Ectodermal cell (in vitro differentiated cells): ENCODE measurements at regions not wholly inside any gene's neighbourhood (a gene's known extent, or its start where the extent isn't known, plus 50 kb on each side); places are given as distances from the start of the nearest gene placed in this dataset.
"Not testable (repeated sequence)": the region's sequence is repeated elsewhere in the genome, so short reads cannot be mapped to it uniquely, and the experiment has no call there.

Source experiments
- H3K27ac ChIP-seq: 2 replicates; pipeline ENCODE4 v1.7.0; 2013; ENCODE audit warnings: mild to moderate bottlenecking, low read depth, low read length; ENCODE audit not compliant: insufficient read depth, poor library complexity, severe bottlenecking
- H3K27me3 ChIP-seq: 2 replicates; pipeline ENCODE4 v1.7.0; 2013; ENCODE audit warnings: mild to moderate bottlenecking, low read length; ENCODE audit not compliant: insufficient read depth, control insufficient read depth, poor library complexity, severe bottlenecking
- H3K36me3 ChIP-seq: one replicate; pipeline ENCODE4 v1.7.0; 2013; ENCODE audit warnings: low read length; ENCODE audit not compliant: control insufficient read depth, insufficient read depth
- H3K4me1 ChIP-seq: one replicate; pipeline ENCODE4 v1.7.0; 2013; ENCODE audit warnings: low read length; ENCODE audit not compliant: control insufficient read depth, insufficient read depth
- H3K4me3 ChIP-seq: 2 replicates; pipeline ENCODE4 v1.7.0; 2013; ENCODE audit warnings: low read depth, low read length, control low read depth; ENCODE audit not compliant: insufficient read depth
- H3K9me3 ChIP-seq: 2 replicates; pipeline ENCODE4 v1.7.0; 2013; ENCODE audit warnings: mild to moderate bottlenecking, low read length, moderate library complexity; ENCODE audit not compliant: control insufficient read depth
- WGBS, 2 experiments: methylation state at CpG; one replicate each; pipeline ENCODE4 v1.1.7; 2013; ENCODE audit warnings: missing lambda C conversion rate in 2 of 2; 5-methylcytosine and 5-hydroxymethylcytosine counted together

- H3K27me3 ChIP-seq = no peaks in the 10 kb centered on the region
- H3K9me3 ChIP-seq = no peaks in the 10 kb centered on the region
- peaks cover under 1% of the 10 kb centered on the region for H3K4me1 ChIP-seq
- WGBS, 2 experiments = 50% methylated on average over 2 of the region's 2 CpGs
- no peaks in the 10 kb centered on the region for H3K36me3 ChIP-seq
- H3K27ac ChIP-seq = no peak overlapping the region
- no peak overlapping the region for H3K4me3 ChIP-seq
These were observed 327.6 kb downstream of the IRS1 start for GRCh38 chr2:226471987-226472470.

GRCh38 chr2:226467633-226468032 is 332.0 kb downstream of the IRS1 start:
- H3K4me1 ChIP-seq = peaks cover 5% of the 10 kb centered on the region
- no peaks in the 10 kb centered on the region for H3K36me3 ChIP-seq
- H3K9me3 ChIP-seq = no peaks in the 10 kb centered on the region
- no peaks in the 10 kb centered on the region for H3K27me3 ChIP-seq
- H3K4me3 ChIP-seq = no peak overlapping the region
- H3K27ac ChIP-seq = no peak overlapping the region
- 91 to 97% methylated on average over 1 to 2 of the region's 2 CpGs for WGBS, 2 experiments

GRCh38 chr2:226467221-226467620 is 332.4 kb downstream of the IRS1 start:
- Histone ChIP-seq H3K36me3 (no peaks in the 10 kb centered on the region), H3K27ac (no peak overlapping the region), H3K4me3 (no peak overlapping the region), H3K27me3 (no peaks in the 10 kb centered on the region), H3K4me1 (peaks cover 5% of the 10 kb centered on the region), H3K9me3 (no peaks in the 10 kb centered on the region)
- 75 to 93% methylated on average over 5 to 6 of the region's 6 CpGs for WGBS, 2 experiments

GRCh38 chr2:226466589-226466988 is 333.0 kb downstream of the IRS1 start:
- Histone ChIP-seq H3K36me3 (no peaks in the 10 kb centered on the region), H3K4me1 (peaks cover 5% of the 10 kb centered on the region), H3K27ac (no peak overlapping the region), H3K4me3 (no peak overlapping the region), H3K9me3 (no peaks in the 10 kb centered on the region), H3K27me3 (no peaks in the 10 kb centered on the region)
- 90 to 91% methylated on average over 2 of the region's 2 CpGs for WGBS, 2 experiments

- H3K36me3 ChIP-seq = no peaks in the 10 kb centered on the region
- peaks cover 5% of the 10 kb centered on the region for H3K4me1 ChIP-seq
- H3K27me3 ChIP-seq = no peaks in the 10 kb centered on the region
- no peaks in the 10 kb centered on the region for H3K9me3 ChIP-seq
- H3K4me3 ChIP-seq = no peak overlapping the region
- H3K27ac ChIP-seq = no peak overlapping the region
- 91 to 92% methylated on average over 1 of the region's 1 CpG for WGBS, 2 experiments
These were observed 333.5 kb downstream of the IRS1 start for GRCh38 chr2:226466124-226466523.

GRCh38 chr2:226464380-226464779 is 335.2 kb downstream of the IRS1 start:
- no peak overlapping the region for H3K27ac ChIP-seq
- 90 to 94% methylated on average over 3 to 4 of the region's 4 CpGs for WGBS, 2 experiments
- H3K9me3 ChIP-seq = no peaks in the 10 kb centered on the region

GRCh38 chr2:226463154-226463553 is 336.5 kb downstream of the IRS1 start:
- Histone ChIP-seq H3K36me3 (no peaks in the 10 kb centered on the region), H3K4me1 (peaks cover 5% of the 10 kb centered on the region), H3K9me3 (no peaks in the 10 kb centered on the region), H3K4me3 (no peak overlapping the region), H3K27ac (no peak overlapping the region), H3K27me3 (no peaks in the 10 kb centered on the region)
- WGBS, 2 experiments = 92 to 100% methylated on average over 2 of the region's 2 CpGs

More at GRCh38 chr2:226464380-226464779, 335.2 kb downstream of the IRS1 start:
- H3K4me3 ChIP-seq = no peak overlapping the region
- no peaks in the 10 kb centered on the region for H3K27me3 ChIP-seq
- H3K4me1 ChIP-seq = peaks cover 5% of the 10 kb centered on the region
- no peaks in the 10 kb centered on the region for H3K36me3 ChIP-seq

GRCh38 chr2:226461981-226462380 is 337.6 kb downstream of the IRS1 start:
- H3K9me3 ChIP-seq = no peaks in the 10 kb centered on the region
- H3K27me3 ChIP-seq = no peaks in the 10 kb centered on the region
- H3K36me3 ChIP-seq = no peaks in the 10 kb centered on the region
- 72 to 74% methylated on average over 4 of the region's 4 CpGs for WGBS, 2 experiments
- peaks cover 5% of the 10 kb centered on the region for H3K4me1 ChIP-seq
- H3K27ac ChIP-seq = no peak overlapping the region
- no peak overlapping the region for H3K4me3 ChIP-seq

- H3K9me3 ChIP-seq, H3K4me3 ChIP-seq, H3K36me3 ChIP-seq, H3K27me3 ChIP-seq, H3K27ac ChIP-seq, H3K4me1 ChIP-seq: not testable (repeated sequence)
- 64 to 100% methylated on average over 1 of the region's 1 CpG for WGBS, 2 experiments
These were observed 343.5 kb downstream of the IRS1 start for GRCh38 chr2:226456144-226456543.

- Histone ChIP-seq H3K27ac (no peak overlapping the region), H3K27me3 (no peaks in the 10 kb centered on the region), H3K4me1 (no peaks in the 10 kb centered on the region), H3K36me3 (no peaks in the 10 kb centered on the region), H3K9me3 (peaks cover 2% of the 10 kb centered on the region), H3K4me3 (no peak overlapping the region)
- WGBS, 2 experiments = 50% methylated on average over 1 of the region's 2 CpGs; no CpG with 5 or more reads in 1 of the 2 experiments
These were observed 346.9 kb downstream of the IRS1 start for GRCh38 chr2:226452768-226453167.

- H3K4me1 ChIP-seq = no peaks in the 10 kb centered on the region
- no peaks in the 10 kb centered on the region for H3K27me3 ChIP-seq
- H3K4me3 ChIP-seq = no peak overlapping the region
- peaks cover 2% of the 10 kb centered on the region for H3K9me3 ChIP-seq
- WGBS, 2 experiments = 83 to 91% methylated on average over 2 of the region's 2 CpGs
- H3K36me3 ChIP-seq = no peaks in the 10 kb centered on the region
- no peak overlapping the region for H3K27ac ChIP-seq
These were observed 348.1 kb downstream of the IRS1 start for GRCh38 chr2:226451486-226451885.
